ENCODE measurements at regions not wholly inside any gene's neighbourhood (a gene's known extent, or its start where the extent isn't known, plus 50 kb on each side); places are given as distances from the start of the nearest gene placed in this dataset.

- Histone ChIP-seq H3K4me1 (replicated peaks; ENCODE audit: insufficient read depth) (no peaks in the 10 kb centered on the region), H3K79me2 (ENCODE audit: low read depth) (no peaks in the 10 kb centered on the region), H2AFZ (no peak overlapping the region), H3K9me3 (ENCODE audit: insufficient read depth, low read depth) (no peaks in the 10 kb centered on the region), H3K36me3 (ENCODE audit: low read depth) (no peaks in the 10 kb centered on the region), H3K9me2 (ENCODE audit: insufficient read depth) (no peaks in the 10 kb centered on the region), H3K27me3 (ENCODE audit: insufficient read depth, low read depth) (no peaks in the 10 kb centered on the region), H3F3A (ENCODE audit: insufficient read depth, low read depth) (no peaks in the 10 kb centered on the region), H3K27ac (no peak overlapping the region), H4K20me1 (ENCODE audit: insufficient read depth) (no peaks in the 10 kb centered on the region), H3K4me2 (no peak overlapping the region), H3K4me3 (no peak overlapping the region)
- no peak for DNase-seq
- no peak for TF ChIP-seq CTCF (conservative IDR thresholded peaks at IDR 0.05)
- TF ChIP-seq EZH2 (IDR thresholded peaks at IDR 0.05; ENCODE audit: low read depth): no peak
- intact Hi-C loops (cut with micrococcal nuclease; ENCODE audit: unreplicated experiment): no loop called here
- CTCF ChIA-PET: no interaction called here
- no TSS peak for BruUV-seq (replicated peaks)
- POLR2A ChIA-PET (ENCODE audit: unreplicated experiment): no interaction called here
Measured at GRCh38 chr4:18479825-18480224, 458.3 kb upstream of the LCORL start.

GRCh38 chr4:18463987-18464559 is 442.5 kb upstream of the LCORL start:
- H3K4me3 ChIP-seq: no peak overlapping the region
- no peak overlapping the region for H3K27ac ChIP-seq
- H3F3A ChIP-seq (ENCODE audit: insufficient read depth, low read depth): no peaks in the 10 kb centered on the region
- no peak overlapping the region for H3K4me2 ChIP-seq
- no peaks in the 10 kb centered on the region for H3K79me2 ChIP-seq (ENCODE audit: low read depth)
- ChIA-PET CTCF (no interaction called here), POLR2A (ENCODE audit: unreplicated experiment) (no interaction called here)
- no peaks in the 10 kb centered on the region for H3K27me3 ChIP-seq (ENCODE audit: insufficient read depth, low read depth)
- intact Hi-C loops (cut with micrococcal nuclease; ENCODE audit: unreplicated experiment): no loop called here
- no peak overlapping the region for H2AFZ ChIP-seq
- no TSS peak for BruUV-seq (replicated peaks)
- no peaks in the 10 kb centered on the region for H3K9me2 ChIP-seq (ENCODE audit: insufficient read depth)
- no peaks in the 10 kb centered on the region for H3K4me1 ChIP-seq (replicated peaks; ENCODE audit: insufficient read depth)
- H3K36me3 ChIP-seq (ENCODE audit: low read depth): no peaks in the 10 kb centered on the region
- TF ChIP-seq EZH2 (IDR thresholded peaks at IDR 0.05; ENCODE audit: low read depth) (no peak), CTCF (conservative IDR thresholded peaks at IDR 0.05) (no peak)
- H3K9me3 ChIP-seq (ENCODE audit: insufficient read depth, low read depth): no peaks in the 10 kb centered on the region
- no peaks in the 10 kb centered on the region for H4K20me1 ChIP-seq (ENCODE audit: insufficient read depth)
- no peak for DNase-seq

- intact Hi-C loops (cut with micrococcal nuclease; ENCODE audit: unreplicated experiment): no loop called here
- H3K9me3 ChIP-seq (ENCODE audit: insufficient read depth, low read depth): no peaks in the 10 kb centered on the region
- BruUV-seq (replicated peaks): no TSS peak
- no peak overlapping the region for H3K4me2 ChIP-seq
- no peaks in the 10 kb centered on the region for H3K27me3 ChIP-seq (ENCODE audit: insufficient read depth, low read depth)
- POLR2A ChIA-PET (ENCODE audit: unreplicated experiment): no interaction called here
- H3F3A ChIP-seq (ENCODE audit: insufficient read depth, low read depth): no peaks in the 10 kb centered on the region
- TF ChIP-seq CTCF (conservative IDR thresholded peaks at IDR 0.05) (no peak), EZH2 (IDR thresholded peaks at IDR 0.05; ENCODE audit: low read depth) (no peak)
- no peaks in the 10 kb centered on the region for H3K79me2 ChIP-seq (ENCODE audit: low read depth)
- no peaks in the 10 kb centered on the region for H3K36me3 ChIP-seq (ENCODE audit: low read depth)
- H3K27ac ChIP-seq: no peak overlapping the region
- no peak overlapping the region for H2AFZ ChIP-seq
- no peak overlapping the region for H3K4me3 ChIP-seq
- CTCF ChIA-PET: no interaction called here
- H3K9me2 ChIP-seq (ENCODE audit: insufficient read depth): no peaks in the 10 kb centered on the region
- no peak for DNase-seq
- no peaks in the 10 kb centered on the region for H3K4me1 ChIP-seq (replicated peaks; ENCODE audit: insufficient read depth)
- no peaks in the 10 kb centered on the region for H4K20me1 ChIP-seq (ENCODE audit: insufficient read depth)
Measured at GRCh38 chr4:18458465-18458864, 436.9 kb upstream of the LCORL start.

Data from PC-9 (cell line).